ENCODE measurements at regions not wholly inside any gene's neighbourhood (a gene's known extent, or its start where the extent isn't known, plus 50 kb on each side); places are given as distances from the start of the nearest gene placed in this dataset.

- TF ChIP-seq CTCF (IDR thresholded peaks at IDR 0.05) (no peak), POLR2AphosphoS5 (IDR thresholded peaks at IDR 0.05) (no peak), POLR2A (IDR thresholded peaks at IDR 0.05) (no peak)
Measured at GRCh38 chr7:68065581-68065980, 1068.9 kb downstream of the TYW1 start.
